Right lobe of liver (tissue), 6 donors: ENCODE measurements at regions not wholly inside any gene's neighbourhood (a gene's known extent, or its start where the extent isn't known, plus 50 kb on each side); places are given as distances from the start of the nearest gene placed in this dataset.

Experiments used
- ATAC-seq, 4 donors: fragments of 200-7000 bp; cut with Tn5 transposase; one replicate each; pipeline ENCODE4 v1.9.1; 2020; ENCODE audit warnings: mild to moderate bottlenecking in 4 of 4, moderate library complexity in 4 of 4
- DNase-seq, 3 donors: peaks; one replicate each; pipeline ENCODE4 v3.0.0-alpha.2; 2020
- H3K27ac ChIP-seq, 3 donors: fragments of 200-600 bp; one replicate each; pipeline ENCODE4 v1.8.0; 2022
- H3K27me3 ChIP-seq, 2 donors: fragments of 200-600 bp; one replicate each; pipeline ENCODE4 v1.8.0; 2022
- H3K36me3 ChIP-seq, 4 donors: fragments of 200-600 bp; sonication (generic) in 1 of 4; one replicate each; pipeline versions ENCODE4 v1.5.1 to v1.8.0; 2017 to 2022; ENCODE audit warnings: control low read depth in 1 of 4
- H3K4me1 ChIP-seq, 4 donors: fragments of 200-600 bp; sonication (generic) in 1 of 4; one replicate each; pipeline versions ENCODE4 v1.5.1 to v1.8.0; 2017 to 2022; ENCODE audit warnings: control low read depth in 1 of 4
- H3K4me3 ChIP-seq, 3 donors: fragments of 200-600 bp; one replicate each; pipeline ENCODE4 v1.8.0; 2022
- H3K9me3 ChIP-seq, 4 donors: fragments of 200-600 bp; sonication (generic) in 1 of 4; one replicate each; pipeline versions ENCODE4 v1.5.1 to v1.8.0; 2017 to 2022; ENCODE audit warnings: control low read depth in 1 of 4
- CTCF ChIP-seq, 4 donors: fragments of 200-600 bp in 3 of 4; fragments of 450-650 bp in 1 of 4; IDR thresholded peaks; one replicate each; pipeline versions ENCODE4 v1.5.1 to v1.8.0; 2016 to 2022; ENCODE audit warnings: antibody characterized with exemption in 4 of 4, mild to moderate bottlenecking in 2 of 4
- POLR2A ChIP-seq: fragments of 450-650 bp; IDR thresholded peaks from one replicate; pipeline ENCODE4 v1.6.1; 2017; ENCODE audit warnings: antibody characterized with exemption, mild to moderate bottlenecking
- WGBS: methylation state at CpG from one replicate; pipeline ENCODE4 v1.1.6; 2018; ENCODE audit warnings: low coverage, low lambda C conversion rate; ENCODE audit not compliant: insufficient coverage; ENCODE audit errors: missing lambda C conversion rate; 5-methylcytosine and 5-hydroxymethylcytosine counted together
- intact Hi-C, 2 donors: fragments of 100-400 bp; cut with DNase I; formaldehyde crosslinking; loops; one replicate each; pipeline versions ENCODE4 v1.11.2 to v1.14.1; 2022
- donor health status: DM: no; HTN: yes; CAD: no.
- donor health status: DM: no; HTN: no; CAD: no.
- donor health status: DM: no; HTN: no; CAD: no.
- donor health status: DM: no; HTN: yes; CAD: no.
- donor health status: DM: no; HTN: yes; CAD: no.

GRCh38 chr9:99387431-99387830 lies 165.3 kb downstream of the SEC61B start:
- ATAC-seq (no peak), DNase-seq (no peak)
- intact Hi-C loops: no loop called here
- Histone ChIP-seq H3K27me3 (no peaks in the 10 kb centered on the region), H3K4me3 (no peak overlapping the region), H3K9me3 (no peaks in the 10 kb centered on the region), H3K36me3 (no peaks in the 10 kb centered on the region), H3K4me1 (no peaks in the 10 kb centered on the region), H3K27ac (no peak overlapping the region)
- 58% methylated on average over 2 of the region's 2 CpGs for WGBS
- TF ChIP-seq POLR2A (no peak), CTCF (IDR thresholded peaks at IDR 0.05) (no peak)

GRCh38 chr9:99389087-99390033 lies 167.3 kb downstream of the SEC61B start:
- no peak for ATAC-seq
- DNase-seq: no peak

GRCh38 chr9:99391937-99392594 lies 170.0 kb downstream of the SEC61B start:
- Histone ChIP-seq H3K4me1 (no peaks in the 10 kb centered on the region), H3K4me3 (no peak overlapping the region), H3K27me3 (no peaks in the 10 kb centered on the region), H3K36me3 (no peaks in the 10 kb centered on the region), H3K27ac (no peak overlapping the region), H3K9me3 (no peaks in the 10 kb centered on the region)
- DNase-seq: no peak
- no peak for ATAC-seq
- 69% methylated on average over 6 of the region's 6 CpGs for WGBS
- TF ChIP-seq CTCF (IDR thresholded peaks at IDR 0.05) (no peak), POLR2A (no peak)
- intact Hi-C loops: no loop called here

More at GRCh38 chr9:99389087-99390033, 167.3 kb downstream of the SEC61B start:
- no peaks in the 10 kb centered on the region for H3K9me3 ChIP-seq
- 76% methylated on average over 8 of the region's 10 CpGs for WGBS
- no peak overlapping the region for H3K4me3 ChIP-seq
- no peak overlapping the region for H3K27ac ChIP-seq
- no peaks in the 10 kb centered on the region for H3K36me3 ChIP-seq
- no peak for TF ChIP-seq CTCF (IDR thresholded peaks at IDR 0.05)
- no peak for TF ChIP-seq POLR2A
- H3K4me1 ChIP-seq: no peaks in the 10 kb centered on the region
- intact Hi-C loops: no loop called here
- H3K27me3 ChIP-seq: no peaks in the 10 kb centered on the region

GRCh38 chr9:99392986-99393385 lies 170.9 kb downstream of the SEC61B start:
- H3K4me1 ChIP-seq: no peaks in the 10 kb centered on the region
- no peak overlapping the region for H3K4me3 ChIP-seq
- no peaks in the 10 kb centered on the region for H3K27me3 ChIP-seq
- TF ChIP-seq POLR2A (no peak), CTCF (IDR thresholded peaks at IDR 0.05) (no peak)
- no peaks in the 10 kb centered on the region for H3K9me3 ChIP-seq
- H3K27ac ChIP-seq: no peak overlapping the region
- intact Hi-C loops: no loop called here
- DNase-seq: no peak
- no peaks in the 10 kb centered on the region for H3K36me3 ChIP-seq
- WGBS: 83% methylated on average over 9 of the region's 9 CpGs
- no peak for ATAC-seq
